Gastrocnemius medialis (tissue), 4 donors: ENCODE measurements at regions not wholly inside any gene's neighbourhood (a gene's known extent, or its start where the extent isn't known, plus 50 kb on each side); places are given as distances from the start of the nearest gene placed in this dataset.

ENCODE experiments used
- POLR2A ChIP-seq, 2 donors: fragments of 450-650 bp; IDR thresholded peaks; one replicate each; pipeline ENCODE4 v1.6.1; 2017; ENCODE audit warnings: antibody characterized with exemption in 2 of 2, mild to moderate bottlenecking in 2 of 2, moderate library complexity in 2 of 2
- TF ChIP-seq, protein P1 (sequence below), 5 experiments: fragments of 450-650 bp in 3 of 5; fragments of 200-600 bp in 2 of 5; sonication (generic) in 2 of 5; IDR thresholded peaks in 4 of 5; conservative IDR thresholded peaks in 1 of 5; 1 replicate in 4 of 5; 2 replicates in 1 of 5; pipeline ENCODE4 v1.5.1; 2016 to 2019; ENCODE audit warnings: antibody characterized with exemption in 5 of 5, mild to moderate bottlenecking in 3 of 5, moderate library complexity in 3 of 5

DNA sequence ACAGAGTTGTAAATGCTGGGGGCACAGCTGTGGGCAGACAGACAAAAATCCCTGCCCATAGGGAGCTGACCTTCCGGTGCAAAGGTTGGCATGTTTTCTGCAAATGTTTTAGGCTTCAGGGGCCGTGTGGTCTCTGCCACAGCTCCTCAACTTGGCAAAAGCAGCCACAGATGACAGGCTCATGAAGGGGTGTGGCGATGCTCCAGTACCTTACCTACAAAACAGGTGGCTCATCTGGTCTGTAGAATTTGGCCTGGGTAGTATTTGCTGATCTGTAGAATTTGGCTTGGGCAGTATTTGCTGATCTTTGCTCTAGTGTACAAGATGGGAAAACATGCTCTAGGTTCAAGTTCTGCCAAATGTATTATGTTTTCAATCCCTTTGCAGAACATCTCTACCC lies 283.9 kb downstream of the GADD45G start:
- TF ChIP-seq, protein P1, sequence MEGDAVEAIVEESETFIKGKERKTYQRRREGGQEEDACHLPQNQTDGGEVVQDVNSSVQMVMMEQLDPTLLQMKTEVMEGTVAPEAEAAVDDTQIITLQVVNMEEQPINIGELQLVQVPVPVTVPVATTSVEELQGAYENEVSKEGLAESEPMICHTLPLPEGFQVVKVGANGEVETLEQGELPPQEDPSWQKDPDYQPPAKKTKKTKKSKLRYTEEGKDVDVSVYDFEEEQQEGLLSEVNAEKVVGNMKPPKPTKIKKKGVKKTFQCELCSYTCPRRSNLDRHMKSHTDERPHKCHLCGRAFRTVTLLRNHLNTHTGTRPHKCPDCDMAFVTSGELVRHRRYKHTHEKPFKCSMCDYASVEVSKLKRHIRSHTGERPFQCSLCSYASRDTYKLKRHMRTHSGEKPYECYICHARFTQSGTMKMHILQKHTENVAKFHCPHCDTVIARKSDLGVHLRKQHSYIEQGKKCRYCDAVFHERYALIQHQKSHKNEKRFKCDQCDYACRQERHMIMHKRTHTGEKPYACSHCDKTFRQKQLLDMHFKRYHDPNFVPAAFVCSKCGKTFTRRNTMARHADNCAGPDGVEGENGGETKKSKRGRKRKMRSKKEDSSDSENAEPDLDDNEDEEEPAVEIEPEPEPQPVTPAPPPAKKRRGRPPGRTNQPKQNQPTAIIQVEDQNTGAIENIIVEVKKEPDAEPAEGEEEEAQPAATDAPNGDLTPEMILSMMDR (IDR thresholded peaks at IDR 0.05 in 4 of 5, conservative IDR thresholded peaks at IDR 0.05 in 1 of 5) = no peak
- TF ChIP-seq POLR2A (IDR thresholded peaks at IDR 0.05) = no peak
